ENCODE measurements at regions not wholly inside any gene's neighbourhood (a gene's known extent, or its start where the extent isn't known, plus 50 kb on each side); places are given as distances from the start of the nearest gene placed in this dataset.

GRCh38 chr9:113649054-113649453 lies 185.5 kb downstream of the RGS3 start:
- no peak for TF ChIP-seq EP300 (IDR thresholded peaks at IDR 0.05)
- TF ChIP-seq POLR2A (IDR thresholded peaks at IDR 0.05) = no peak
- TF ChIP-seq CTCF (IDR thresholded peaks at IDR 0.05) = no peak
